ENCODE measurements at regions not wholly inside any gene's neighbourhood (a gene's known extent, or its start where the extent isn't known, plus 50 kb on each side); places are given as distances from the start of the nearest gene placed in this dataset.
"Not testable (repeated sequence)": the region's sequence is repeated elsewhere in the genome, so short reads cannot be mapped to it uniquely, and the experiment has no call there.

DNA sequence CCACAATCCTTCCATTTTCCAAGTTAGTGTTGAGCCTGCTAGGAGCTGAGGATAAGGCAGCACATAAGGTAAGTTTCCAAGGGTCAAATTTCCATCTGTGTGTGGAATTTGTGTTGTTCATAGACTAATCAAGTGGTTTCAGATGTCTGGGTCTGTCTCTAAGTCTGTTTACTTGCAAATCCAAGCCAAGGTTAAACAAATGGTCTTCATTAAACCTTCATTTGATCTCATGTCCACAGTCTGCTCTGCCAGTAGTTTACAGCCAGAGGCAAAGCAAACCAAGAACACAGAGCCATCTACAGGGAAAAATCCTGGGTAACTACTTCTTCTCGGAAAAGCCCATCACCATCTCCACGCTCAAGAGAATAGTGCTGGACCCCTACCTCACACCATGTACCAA is 5450.2 kb upstream of the TPTE start:
- not testable (repeated sequence) for H3K9ac ChIP-seq (ENCODE audit: low read length)

DNA sequence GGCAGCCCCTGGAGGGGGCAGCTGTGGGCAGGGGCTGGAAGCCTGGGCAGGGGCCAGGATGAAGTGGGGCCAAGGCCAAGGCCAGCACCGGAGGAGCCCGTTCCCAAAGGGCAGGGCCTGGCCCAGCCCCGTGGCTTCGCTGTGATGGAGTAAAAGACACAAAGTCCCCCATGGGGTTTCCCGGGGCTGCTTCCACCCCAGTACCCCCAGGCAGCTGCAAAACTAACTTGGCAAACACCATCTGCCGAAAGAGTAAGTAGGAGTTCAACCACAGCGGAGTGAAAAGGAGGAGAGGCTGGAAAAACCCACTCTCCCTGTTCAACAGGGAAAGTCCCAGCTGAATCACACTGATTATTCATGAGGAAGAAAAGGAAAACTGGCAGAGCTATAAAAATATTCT is 5444.5 kb upstream of the TPTE start:
- not testable (repeated sequence) for H3K27me3 ChIP-seq (ENCODE audit: insufficient read depth, low read length); H3K4me1 ChIP-seq (ENCODE audit: insufficient read depth, low read length, severe bottlenecking); H4K20me1 ChIP-seq (ENCODE audit: insufficient read depth, low read length); H3K4me3 ChIP-seq (ENCODE audit: low read depth, low read length, poor library complexity, severe bottlenecking); H3K36me3 ChIP-seq (ENCODE audit: insufficient read depth, low read length); H2AFZ ChIP-seq (ENCODE audit: low read length); H3K9me2 ChIP-seq (ENCODE audit: low read depth, low read length); H3K9me3 ChIP-seq (ENCODE audit: low read length); H3K4me2 ChIP-seq (ENCODE audit: low read length); H3F3A ChIP-seq (ENCODE audit: insufficient read depth, low read length); H3K79me2 ChIP-seq (ENCODE audit: insufficient read depth, low read length); H3K9ac ChIP-seq (ENCODE audit: low read length); H3K27ac ChIP-seq (ENCODE audit: low read depth, low read length, poor library complexity, severe bottlenecking)

More for the DNA sequence above, 5450.2 kb upstream of the TPTE start:
- not testable (repeated sequence) for H3K27me3 ChIP-seq (ENCODE audit: insufficient read depth, low read length); H2AFZ ChIP-seq (ENCODE audit: low read length); H3K27ac ChIP-seq (ENCODE audit: low read depth, low read length, poor library complexity, severe bottlenecking); H4K20me1 ChIP-seq (ENCODE audit: insufficient read depth, low read length); H3F3A ChIP-seq (ENCODE audit: insufficient read depth, low read length); H3K36me3 ChIP-seq (ENCODE audit: insufficient read depth, low read length); H3K9me3 ChIP-seq (ENCODE audit: low read length); H3K4me3 ChIP-seq (ENCODE audit: low read depth, low read length, poor library complexity, severe bottlenecking); H3K9me2 ChIP-seq (ENCODE audit: low read depth, low read length); H3K79me2 ChIP-seq (ENCODE audit: insufficient read depth, low read length); H3K4me2 ChIP-seq (ENCODE audit: low read length); H3K4me1 ChIP-seq (ENCODE audit: insufficient read depth, low read length, severe bottlenecking)

DNA sequence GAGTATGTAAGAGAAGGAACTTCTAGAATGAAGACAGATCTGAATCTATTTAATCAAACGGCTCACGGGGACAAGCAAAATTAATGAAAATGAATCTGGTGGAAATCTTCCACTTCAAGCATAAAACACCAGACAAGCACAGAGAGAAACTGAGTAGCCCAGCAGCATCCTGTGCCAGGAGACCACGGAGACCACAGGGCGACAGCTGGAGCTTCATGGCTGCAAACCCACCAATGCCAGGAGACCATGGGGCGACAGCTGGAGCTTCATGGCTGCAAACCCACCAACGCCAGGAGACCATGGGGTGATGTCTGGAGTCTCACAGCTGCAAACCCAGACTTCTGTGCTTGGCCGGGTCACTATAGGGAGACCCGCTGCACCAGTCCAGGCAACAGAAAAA is 5442.0 kb upstream of the TPTE start:
- H3K79me2 ChIP-seq (ENCODE audit: insufficient read depth, low read length); H3K9ac ChIP-seq (ENCODE audit: low read length); H3K4me3 ChIP-seq (ENCODE audit: low read depth, low read length, poor library complexity, severe bottlenecking); H3K4me2 ChIP-seq (ENCODE audit: low read length); H3K9me3 ChIP-seq (ENCODE audit: low read length); H3K36me3 ChIP-seq (ENCODE audit: insufficient read depth, low read length); H4K20me1 ChIP-seq (ENCODE audit: insufficient read depth, low read length); H3K27ac ChIP-seq (ENCODE audit: low read depth, low read length, poor library complexity, severe bottlenecking); H3K9me2 ChIP-seq (ENCODE audit: low read depth, low read length); H3K4me1 ChIP-seq (ENCODE audit: insufficient read depth, low read length, severe bottlenecking); H2AFZ ChIP-seq (ENCODE audit: low read length); H3K27me3 ChIP-seq (ENCODE audit: insufficient read depth, low read length); H3F3A ChIP-seq (ENCODE audit: insufficient read depth, low read length): not testable (repeated sequence)

DNA sequence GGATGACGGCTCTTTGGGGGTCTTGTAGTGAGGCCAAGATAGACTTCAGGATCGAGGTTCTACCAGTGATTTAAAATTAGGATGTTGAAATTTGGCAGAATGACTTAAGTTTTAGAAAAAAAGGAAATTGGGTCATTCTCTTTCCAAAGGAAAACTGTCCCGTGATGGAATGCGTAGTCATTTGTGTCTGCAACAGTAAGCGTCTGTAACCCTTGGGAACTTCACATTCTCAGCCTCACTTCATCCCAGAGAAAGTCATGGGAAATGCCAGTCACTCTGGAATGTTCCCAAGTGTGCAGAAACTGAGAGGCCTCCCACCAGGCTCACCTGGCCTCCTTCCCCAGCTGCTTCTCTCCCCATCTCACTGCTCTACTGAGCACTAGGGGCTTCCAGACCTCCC is 5441.4 kb upstream of the TPTE start:
- H2AFZ ChIP-seq (ENCODE audit: low read length); H3K4me2 ChIP-seq (ENCODE audit: low read length); H3K4me3 ChIP-seq (ENCODE audit: low read depth, low read length, poor library complexity, severe bottlenecking); H3K9me2 ChIP-seq (ENCODE audit: low read depth, low read length); H3K79me2 ChIP-seq (ENCODE audit: insufficient read depth, low read length); H3K27ac ChIP-seq (ENCODE audit: low read depth, low read length, poor library complexity, severe bottlenecking); H3K9ac ChIP-seq (ENCODE audit: low read length); H3F3A ChIP-seq (ENCODE audit: insufficient read depth, low read length); H4K20me1 ChIP-seq (ENCODE audit: insufficient read depth, low read length); H3K9me3 ChIP-seq (ENCODE audit: low read length); H3K36me3 ChIP-seq (ENCODE audit: insufficient read depth, low read length); H3K27me3 ChIP-seq (ENCODE audit: insufficient read depth, low read length); H3K4me1 ChIP-seq (ENCODE audit: insufficient read depth, low read length, severe bottlenecking): not testable (repeated sequence)

DNA sequence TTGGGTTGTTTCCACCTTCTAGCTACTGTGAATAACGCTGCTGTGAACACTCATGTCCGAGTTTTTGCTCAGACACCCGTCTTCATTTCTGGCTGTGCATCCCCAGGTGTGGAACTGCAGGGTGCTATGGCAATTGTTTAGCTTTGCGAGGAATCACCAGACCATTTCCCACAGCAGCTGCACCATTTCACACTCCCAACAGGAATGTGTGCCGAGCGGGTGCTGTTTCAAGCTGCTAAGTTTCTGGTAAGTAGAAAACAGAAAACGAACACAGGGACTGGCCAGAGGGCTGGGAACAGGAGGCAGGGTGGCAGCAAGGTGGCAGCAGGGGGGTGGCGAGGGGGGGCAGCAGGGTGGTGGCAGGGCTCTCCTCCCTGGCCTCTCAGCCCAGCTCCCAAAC is 5437.1 kb upstream of the TPTE start:
- H3K4me3 ChIP-seq (ENCODE audit: low read depth, low read length, poor library complexity, severe bottlenecking); H3K79me2 ChIP-seq (ENCODE audit: insufficient read depth, low read length); H4K20me1 ChIP-seq (ENCODE audit: insufficient read depth, low read length); H2AFZ ChIP-seq (ENCODE audit: low read length); H3K27me3 ChIP-seq (ENCODE audit: insufficient read depth, low read length); H3K4me1 ChIP-seq (ENCODE audit: insufficient read depth, low read length, severe bottlenecking); H3K9me3 ChIP-seq (ENCODE audit: low read length); H3K36me3 ChIP-seq (ENCODE audit: insufficient read depth, low read length); H3K4me2 ChIP-seq (ENCODE audit: low read length); H3K9me2 ChIP-seq (ENCODE audit: low read depth, low read length); H3K27ac ChIP-seq (ENCODE audit: low read depth, low read length, poor library complexity, severe bottlenecking); H3K9ac ChIP-seq (ENCODE audit: low read length); H3F3A ChIP-seq (ENCODE audit: insufficient read depth, low read length): not testable (repeated sequence)

DNA sequence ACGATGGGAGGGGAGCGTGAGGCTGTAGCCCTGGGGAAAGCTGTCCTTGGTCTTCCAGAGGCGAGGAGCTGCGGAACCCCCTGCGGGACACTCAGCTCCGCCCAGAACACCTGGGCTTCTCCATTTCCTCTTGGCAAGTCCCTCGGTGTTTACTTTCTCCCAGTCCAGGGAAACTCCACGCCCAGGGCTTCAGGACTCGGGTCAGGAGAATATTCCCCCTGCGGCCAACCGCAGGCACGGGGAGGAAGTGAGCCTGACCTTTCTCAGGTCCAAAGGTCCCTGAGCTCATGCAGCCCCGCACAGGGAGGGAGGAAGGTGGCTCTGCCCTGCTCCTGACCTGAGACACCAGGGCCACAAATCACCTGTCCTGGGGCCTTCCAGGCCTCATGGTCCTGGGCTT is 5435.9 kb upstream of the TPTE start:
- H3K4me2 ChIP-seq (ENCODE audit: low read length), result not testable (repeated sequence)

DNA sequence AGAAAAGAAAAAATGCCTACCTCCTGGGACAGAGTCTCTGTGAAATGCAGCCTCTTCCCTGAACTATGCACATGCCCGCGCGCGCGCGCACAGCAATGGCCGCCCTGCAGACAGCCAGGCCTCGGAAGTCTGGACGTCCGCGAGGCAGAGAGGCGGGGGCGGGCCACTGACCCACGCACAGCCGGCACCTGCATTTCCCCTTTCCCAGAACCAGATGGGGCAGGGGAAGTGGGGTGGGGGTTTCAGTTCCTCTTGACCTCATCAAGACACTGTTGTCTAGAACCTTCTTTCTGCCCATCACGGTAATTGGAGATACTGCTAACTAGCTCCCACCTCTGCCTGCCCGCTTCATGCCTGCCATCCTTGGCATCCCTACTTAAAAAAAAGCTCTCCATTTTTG is 5435.0 kb upstream of the TPTE start:
- H4K20me1 ChIP-seq (ENCODE audit: insufficient read depth, low read length); H2AFZ ChIP-seq (ENCODE audit: low read length); H3K4me1 ChIP-seq (ENCODE audit: insufficient read depth, low read length, severe bottlenecking); H3K9me3 ChIP-seq (ENCODE audit: low read length); H3K36me3 ChIP-seq (ENCODE audit: insufficient read depth, low read length); H3K79me2 ChIP-seq (ENCODE audit: insufficient read depth, low read length); H3F3A ChIP-seq (ENCODE audit: insufficient read depth, low read length); H3K27me3 ChIP-seq (ENCODE audit: insufficient read depth, low read length); H3K9me2 ChIP-seq (ENCODE audit: low read depth, low read length); H3K4me2 ChIP-seq (ENCODE audit: low read length); H3K9ac ChIP-seq (ENCODE audit: low read length); H3K27ac ChIP-seq (ENCODE audit: low read depth, low read length, poor library complexity, severe bottlenecking); H3K4me3 ChIP-seq (ENCODE audit: low read depth, low read length, poor library complexity, severe bottlenecking): not testable (repeated sequence)

More for the DNA sequence above, 5435.9 kb upstream of the TPTE start:
- not testable (repeated sequence) for H3F3A ChIP-seq (ENCODE audit: insufficient read depth, low read length); H3K9me2 ChIP-seq (ENCODE audit: low read depth, low read length); H3K9me3 ChIP-seq (ENCODE audit: low read length); H3K4me3 ChIP-seq (ENCODE audit: low read depth, low read length, poor library complexity, severe bottlenecking); H3K79me2 ChIP-seq (ENCODE audit: insufficient read depth, low read length); H4K20me1 ChIP-seq (ENCODE audit: insufficient read depth, low read length); H2AFZ ChIP-seq (ENCODE audit: low read length); H3K36me3 ChIP-seq (ENCODE audit: insufficient read depth, low read length); H3K9ac ChIP-seq (ENCODE audit: low read length); H3K4me1 ChIP-seq (ENCODE audit: insufficient read depth, low read length, severe bottlenecking); H3K27me3 ChIP-seq (ENCODE audit: insufficient read depth, low read length); H3K27ac ChIP-seq (ENCODE audit: low read depth, low read length, poor library complexity, severe bottlenecking)

DNA sequence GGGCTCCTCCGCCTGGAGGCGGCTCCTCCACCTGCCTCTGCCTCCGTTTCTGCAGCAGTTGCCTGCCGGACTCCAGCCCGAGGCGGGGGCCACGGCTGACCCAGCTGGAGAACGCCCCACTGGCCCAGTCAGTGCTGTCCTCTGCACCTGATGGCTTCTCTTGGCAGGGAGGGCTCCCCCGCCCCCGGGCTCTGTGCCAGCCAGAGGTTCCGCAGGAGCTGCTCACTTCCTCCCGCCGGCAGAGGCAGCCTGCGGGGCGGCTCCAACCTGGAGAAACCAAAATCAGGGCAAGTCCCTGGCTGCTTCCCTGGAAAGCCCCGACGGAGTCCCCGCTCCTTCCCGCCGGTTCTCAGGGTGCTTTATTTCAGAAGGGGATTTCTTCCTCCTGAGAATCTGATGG is 5432.6 kb upstream of the TPTE start:
- H3K9me3 ChIP-seq (ENCODE audit: low read length); H3K9me2 ChIP-seq (ENCODE audit: low read depth, low read length); H3K27me3 ChIP-seq (ENCODE audit: insufficient read depth, low read length); H3F3A ChIP-seq (ENCODE audit: insufficient read depth, low read length); H3K4me3 ChIP-seq (ENCODE audit: low read depth, low read length, poor library complexity, severe bottlenecking); H3K9ac ChIP-seq (ENCODE audit: low read length); H2AFZ ChIP-seq (ENCODE audit: low read length); H3K4me2 ChIP-seq (ENCODE audit: low read length); H4K20me1 ChIP-seq (ENCODE audit: insufficient read depth, low read length); H3K27ac ChIP-seq (ENCODE audit: low read depth, low read length, poor library complexity, severe bottlenecking); H3K36me3 ChIP-seq (ENCODE audit: insufficient read depth, low read length); H3K79me2 ChIP-seq (ENCODE audit: insufficient read depth, low read length); H3K4me1 ChIP-seq (ENCODE audit: insufficient read depth, low read length, severe bottlenecking): not testable (repeated sequence)

All from OCI-LY1 (cell line).